ENCODE measurements at regions not wholly inside any gene's neighbourhood (a gene's known extent, or its start where the extent isn't known, plus 50 kb on each side); places are given as distances from the start of the nearest gene placed in this dataset.

- DNase-seq (ENCODE audit: low spot score) = no peak
Measured at GRCh38 chr10:85545874-85546273, 820.7 kb downstream of the GRID1 start.

DNA sequence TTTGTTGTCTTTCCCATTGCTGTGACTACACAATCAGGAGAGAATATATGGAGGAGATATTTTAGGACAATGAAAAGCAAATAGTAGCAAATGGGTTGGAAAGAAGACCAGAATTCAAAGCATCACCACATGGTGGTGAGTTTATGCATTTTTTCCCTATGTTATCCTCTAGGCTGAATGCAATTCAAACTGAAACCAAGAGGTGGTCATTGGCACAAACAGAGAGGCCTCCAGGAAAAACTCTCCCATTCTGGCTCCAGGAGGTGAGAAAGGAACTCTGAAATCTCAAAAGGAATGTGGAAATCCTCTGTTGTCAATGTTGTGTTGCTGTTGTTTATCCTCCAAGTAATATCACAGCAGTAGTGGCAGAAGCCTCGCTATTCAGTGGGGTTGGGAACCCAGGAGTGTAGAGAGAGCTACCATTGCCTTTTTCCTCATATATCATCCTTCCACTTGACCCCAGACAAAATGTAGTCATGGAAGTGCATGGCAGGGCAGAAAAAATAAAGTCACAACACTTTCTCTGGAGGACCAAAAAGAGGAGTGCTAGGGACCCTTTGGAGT is 819.1 kb downstream of the GRID1 start:
- DNase-seq (ENCODE audit: low spot score) = no peak

DNA sequence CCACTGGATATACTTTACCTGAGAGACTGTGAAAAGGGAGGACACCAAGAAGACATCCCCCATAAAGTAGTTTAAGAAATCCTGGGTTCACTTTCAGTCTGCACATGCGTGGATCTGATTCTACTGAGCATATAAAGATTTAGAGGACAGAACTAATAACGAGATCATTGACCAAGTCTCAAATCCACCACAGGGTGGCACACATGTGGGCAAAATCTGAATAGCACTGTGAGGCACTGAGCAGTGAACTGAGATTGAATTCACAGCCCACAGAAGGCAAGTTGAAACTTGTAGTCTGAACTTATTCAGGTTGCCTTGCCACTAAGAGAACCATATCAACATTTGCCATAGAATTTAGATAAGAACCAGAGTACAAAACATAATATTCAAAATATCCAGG is 818.6 kb downstream of the GRID1 start:
- peak; percentile 54 for DNase-seq (ENCODE audit: low spot score)
